Ishikawa (cell line): ENCODE measurements at regions not wholly inside any gene's neighbourhood (a gene's known extent, or its start where the extent isn't known, plus 50 kb on each side); places are given as distances from the start of the nearest gene placed in this dataset.

Experiments used
- CEBPB ChIP-seq: IDR thresholded peaks from 2 replicates; pipeline ENCODE4 v1.6.1; 2012
- CREB1 ChIP-seq: IDR thresholded peaks from 2 replicates; pipeline ENCODE4 v1.6.1; 2012; ENCODE audit warnings: low read depth
- EGR1 ChIP-seq: IDR thresholded peaks from 2 replicates; pipeline ENCODE4 v1.6.1; 2012
- EP300 ChIP-seq: IDR thresholded peaks from 2 replicates; pipeline ENCODE4 v1.6.1; 2012; ENCODE audit warnings: borderline replicate concordance
- FOXM1 ChIP-seq: IDR thresholded peaks from 2 replicates; pipeline ENCODE4 v1.6.1; 2012; ENCODE audit warnings: low read depth, borderline replicate concordance
- NFIC ChIP-seq: IDR thresholded peaks from 2 replicates; pipeline ENCODE4 v1.6.1; 2012
- RAD21 ChIP-seq: IDR thresholded peaks from 2 replicates; pipeline ENCODE4 v1.6.1; 2012; ENCODE audit warnings: low read depth
- TAF1 ChIP-seq: IDR thresholded peaks from 2 replicates; pipeline ENCODE4 v1.6.1; 2012; ENCODE audit warnings: low read depth, mild to moderate bottlenecking
- TCF12 ChIP-seq: IDR thresholded peaks from 2 replicates; pipeline ENCODE4 v1.6.1; 2012; ENCODE audit warnings: low read depth
- TEAD4 ChIP-seq: IDR thresholded peaks from 2 replicates; pipeline ENCODE4 v1.6.1; 2012
- YY1 ChIP-seq: IDR thresholded peaks from 2 replicates; pipeline ENCODE4 v1.6.1; 2012; ENCODE audit warnings: low read depth
- TF ChIP-seq, protein P1 (sequence below): IDR thresholded peaks from 2 replicates; pipeline ENCODE4 v1.6.1; 2012
- TF ChIP-seq, protein P2 (sequence below): IDR thresholded peaks from 2 replicates; pipeline ENCODE4 v1.6.1; 2012; ENCODE audit warnings: low read depth, mild to moderate bottlenecking

DNA sequence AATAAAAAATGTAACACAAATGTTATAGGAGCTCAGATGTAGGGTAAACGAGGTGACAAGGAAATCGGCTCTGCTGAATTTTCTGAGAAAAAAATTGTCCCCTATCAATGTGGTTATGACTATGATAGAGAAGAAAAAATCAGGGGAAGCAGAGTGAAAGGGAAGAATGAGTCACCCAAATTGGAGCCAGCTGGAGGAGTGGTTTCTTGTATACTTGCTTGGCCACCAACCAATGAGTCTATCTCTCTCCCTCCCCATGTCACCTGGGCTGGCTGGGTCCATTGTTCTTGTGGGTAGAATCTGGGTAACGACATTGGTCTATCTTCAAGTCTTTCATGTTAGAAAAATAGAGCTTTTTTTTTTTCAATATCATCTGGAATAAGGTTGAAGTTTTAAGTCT lies 196.6 kb upstream of the FLRT2 start:
- no peak for TF ChIP-seq YY1
- no peak for TF ChIP-seq EGR1
- TF ChIP-seq, protein P1, sequence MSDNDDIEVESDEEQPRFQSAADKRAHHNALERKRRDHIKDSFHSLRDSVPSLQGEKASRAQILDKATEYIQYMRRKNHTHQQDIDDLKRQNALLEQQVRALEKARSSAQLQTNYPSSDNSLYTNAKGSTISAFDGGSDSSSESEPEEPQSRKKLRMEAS, result no peak
- no peak for TF ChIP-seq EP300
- no peak for TF ChIP-seq NFIC
- no peak for TF ChIP-seq RAD21
- no peak for TF ChIP-seq CREB1
- no peak for TF ChIP-seq TEAD4
- no peak for TF ChIP-seq TAF1
- no peak for TF ChIP-seq CEBPB
- TF ChIP-seq FOXM1, result no peak
- TF ChIP-seq, protein P2, sequence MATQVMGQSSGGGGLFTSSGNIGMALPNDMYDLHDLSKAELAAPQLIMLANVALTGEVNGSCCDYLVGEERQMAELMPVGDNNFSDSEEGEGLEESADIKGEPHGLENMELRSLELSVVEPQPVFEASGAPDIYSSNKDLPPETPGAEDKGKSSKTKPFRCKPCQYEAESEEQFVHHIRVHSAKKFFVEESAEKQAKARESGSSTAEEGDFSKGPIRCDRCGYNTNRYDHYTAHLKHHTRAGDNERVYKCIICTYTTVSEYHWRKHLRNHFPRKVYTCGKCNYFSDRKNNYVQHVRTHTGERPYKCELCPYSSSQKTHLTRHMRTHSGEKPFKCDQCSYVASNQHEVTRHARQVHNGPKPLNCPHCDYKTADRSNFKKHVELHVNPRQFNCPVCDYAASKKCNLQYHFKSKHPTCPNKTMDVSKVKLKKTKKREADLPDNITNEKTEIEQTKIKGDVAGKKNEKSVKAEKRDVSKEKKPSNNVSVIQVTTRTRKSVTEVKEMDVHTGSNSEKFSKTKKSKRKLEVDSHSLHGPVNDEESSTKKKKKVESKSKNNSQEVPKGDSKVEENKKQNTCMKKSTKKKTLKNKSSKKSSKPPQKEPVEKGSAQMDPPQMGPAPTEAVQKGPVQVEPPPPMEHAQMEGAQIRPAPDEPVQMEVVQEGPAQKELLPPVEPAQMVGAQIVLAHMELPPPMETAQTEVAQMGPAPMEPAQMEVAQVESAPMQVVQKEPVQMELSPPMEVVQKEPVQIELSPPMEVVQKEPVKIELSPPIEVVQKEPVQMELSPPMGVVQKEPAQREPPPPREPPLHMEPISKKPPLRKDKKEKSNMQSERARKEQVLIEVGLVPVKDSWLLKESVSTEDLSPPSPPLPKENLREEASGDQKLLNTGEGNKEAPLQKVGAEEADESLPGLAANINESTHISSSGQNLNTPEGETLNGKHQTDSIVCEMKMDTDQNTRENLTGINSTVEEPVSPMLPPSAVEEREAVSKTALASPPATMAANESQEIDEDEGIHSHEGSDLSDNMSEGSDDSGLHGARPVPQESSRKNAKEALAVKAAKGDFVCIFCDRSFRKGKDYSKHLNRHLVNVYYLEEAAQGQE, result no peak
- TF ChIP-seq TCF12, result no peak
